Transverse colon (tissue), 4 donors: ENCODE measurements at regions not wholly inside any gene's neighbourhood (a gene's known extent, or its start where the extent isn't known, plus 50 kb on each side); places are given as distances from the start of the nearest gene placed in this dataset.

Source experiments
- EP300 ChIP-seq: sonication (generic); formaldehyde crosslinking; IDR thresholded peaks from one replicate; pipeline ENCODE4 v1.6.1; 2017; ENCODE audit warnings: antibody characterized with exemption, low read depth
- POLR2A ChIP-seq: fragments of 450-650 bp; IDR thresholded peaks from one replicate; pipeline ENCODE4 v1.6.1; 2016; ENCODE audit warnings: antibody characterized with exemption, mild to moderate bottlenecking, moderate library complexity
- POLR2AphosphoS5 ChIP-seq, 3 donors: sonication (generic); formaldehyde crosslinking; IDR thresholded peaks; one replicate each; pipeline ENCODE4 v1.6.1; 2016; ENCODE audit warnings: antibody characterized with exemption in 3 of 3
- TF ChIP-seq, protein P1 (sequence below), 5 experiments: fragments of 200-600 bp in 3 of 5; fragments of 450-650 bp in 2 of 5; sonication (generic) in 3 of 5; IDR thresholded peaks; 1 replicate in 2 of 5; 2 replicates in 3 of 5; pipeline ENCODE4 v1.5.1; 2016 to 2017; ENCODE audit warnings: antibody characterized with exemption in 5 of 5, inconsistent platforms in 3 of 5, mild to moderate bottlenecking in 2 of 5, moderate library complexity in 1 of 5

DNA sequence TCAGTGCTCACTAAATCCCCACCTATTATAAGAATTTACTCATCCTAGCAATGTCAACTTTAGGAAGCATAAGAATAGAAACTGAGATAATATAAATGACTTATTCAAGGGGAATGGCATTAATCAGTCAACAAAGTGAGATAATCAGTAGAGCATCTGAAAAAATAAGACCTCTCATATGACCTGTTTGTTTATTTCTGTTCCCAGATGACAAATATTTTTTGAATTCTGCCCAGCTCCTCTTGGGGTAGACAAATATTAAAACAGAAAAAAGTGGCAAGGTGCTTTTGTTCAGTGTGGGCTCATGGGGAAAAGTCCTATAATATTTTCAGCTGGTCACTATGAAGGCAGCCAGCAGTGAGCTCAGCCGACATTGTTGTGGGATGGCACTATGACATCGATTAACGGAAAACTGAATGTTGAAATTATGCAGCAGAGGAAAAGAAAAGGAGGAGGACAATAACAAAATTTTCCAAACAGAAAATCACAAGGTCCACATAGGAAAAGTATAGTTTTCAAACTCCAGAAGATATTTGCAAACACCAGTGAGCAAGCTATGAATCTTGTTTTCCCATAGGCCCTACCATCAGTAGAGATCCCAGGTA is 109.6 kb downstream of the ANXA3 start:
- TF ChIP-seq, protein P1, sequence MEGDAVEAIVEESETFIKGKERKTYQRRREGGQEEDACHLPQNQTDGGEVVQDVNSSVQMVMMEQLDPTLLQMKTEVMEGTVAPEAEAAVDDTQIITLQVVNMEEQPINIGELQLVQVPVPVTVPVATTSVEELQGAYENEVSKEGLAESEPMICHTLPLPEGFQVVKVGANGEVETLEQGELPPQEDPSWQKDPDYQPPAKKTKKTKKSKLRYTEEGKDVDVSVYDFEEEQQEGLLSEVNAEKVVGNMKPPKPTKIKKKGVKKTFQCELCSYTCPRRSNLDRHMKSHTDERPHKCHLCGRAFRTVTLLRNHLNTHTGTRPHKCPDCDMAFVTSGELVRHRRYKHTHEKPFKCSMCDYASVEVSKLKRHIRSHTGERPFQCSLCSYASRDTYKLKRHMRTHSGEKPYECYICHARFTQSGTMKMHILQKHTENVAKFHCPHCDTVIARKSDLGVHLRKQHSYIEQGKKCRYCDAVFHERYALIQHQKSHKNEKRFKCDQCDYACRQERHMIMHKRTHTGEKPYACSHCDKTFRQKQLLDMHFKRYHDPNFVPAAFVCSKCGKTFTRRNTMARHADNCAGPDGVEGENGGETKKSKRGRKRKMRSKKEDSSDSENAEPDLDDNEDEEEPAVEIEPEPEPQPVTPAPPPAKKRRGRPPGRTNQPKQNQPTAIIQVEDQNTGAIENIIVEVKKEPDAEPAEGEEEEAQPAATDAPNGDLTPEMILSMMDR (IDR thresholded peaks at IDR 0.05), result no peak
- TF ChIP-seq POLR2A (no peak), POLR2AphosphoS5 (IDR thresholded peaks at IDR 0.05) (no peak), EP300 (no peak)
